ENCODE measurements at regions not wholly inside any gene's neighbourhood (a gene's known extent, or its start where the extent isn't known, plus 50 kb on each side); places are given as distances from the start of the nearest gene placed in this dataset.
A peak's percentile ranks its signal among the peaks of the same experiment; 100 is the strongest.
"Not testable (repeated sequence)": the region's sequence is repeated elsewhere in the genome, so short reads cannot be mapped to it uniquely, and the experiment has no call there.

GRCh38 chr4:9110700-9111099 is 59.5 kb upstream of the FAM90A26 start:
- not testable (repeated sequence) for H3K27ac ChIP-seq

- TF ChIP-seq CTCF (conservative IDR thresholded peaks at IDR 0.05) = peak; percentile 74
- not testable (repeated sequence) for H3K27ac ChIP-seq
Measured at GRCh38 chr4:9103148-9103524, 67.1 kb upstream of the FAM90A26 start.

GRCh38 chr4:9102471-9103147 is 67.6 kb upstream of the FAM90A26 start:
- peak overlapping the region; percentile 43 for H3K27ac ChIP-seq

- not testable (repeated sequence) for H3K27ac ChIP-seq
Measured at GRCh38 chr4:9096330-9096729, 73.9 kb upstream of the FAM90A26 start.

- not testable (repeated sequence) for H3K27ac ChIP-seq
Measured at GRCh38 chr4:9078796-9079195, 91.4 kb upstream of the FAM90A26 start.

GRCh38 chr4:9076974-9077373 is 93.2 kb upstream of the FAM90A26 start:
- not testable (repeated sequence) for H3K27ac ChIP-seq

- not testable (repeated sequence) for H3K27ac ChIP-seq
Measured at GRCh38 chr4:9076486-9076885, 93.7 kb upstream of the FAM90A26 start.

- H3K27ac ChIP-seq = not testable (repeated sequence)
Measured at GRCh38 chr4:9073371-9073770, 96.8 kb upstream of the FAM90A26 start.

GRCh38 chr4:9072521-9073220 is 97.5 kb upstream of the FAM90A26 start:
- not testable (repeated sequence) for H3K27ac ChIP-seq

GRCh38 chr4:9067923-9068322 is 102.3 kb upstream of the FAM90A26 start:
- not testable (repeated sequence) for H3K27ac ChIP-seq

- H3K27ac ChIP-seq = not testable (repeated sequence)
Measured at GRCh38 chr4:9063612-9064011, 106.6 kb upstream of the FAM90A26 start.

GRCh38 chr4:9024866-9025265 is 145.3 kb upstream of the FAM90A26 start:
- H3K27ac ChIP-seq = not testable (repeated sequence)

- not testable (repeated sequence) for H3K27ac ChIP-seq
Measured at GRCh38 chr4:9009792-9010191, 138.2 kb upstream of the HMX1 start.

GRCh38 chr4:9008407-9008806 is 136.8 kb upstream of the HMX1 start:
- not testable (repeated sequence) for H3K27ac ChIP-seq

- H3K27ac ChIP-seq = not testable (repeated sequence)
Measured at GRCh38 chr4:9001153-9001552, 129.5 kb upstream of the HMX1 start.

- peak; percentile 86 for TF ChIP-seq CTCF (conservative IDR thresholded peaks at IDR 0.05)
- not testable (repeated sequence) for H3K27ac ChIP-seq
Measured at GRCh38 chr4:9000505-9001001, 128.9 kb upstream of the HMX1 start.

- H3K27ac ChIP-seq = not testable (repeated sequence)
Measured at GRCh38 chr4:8992981-8993380, 121.3 kb upstream of the HMX1 start.

GRCh38 chr4:8991449-8991848 is 119.8 kb upstream of the HMX1 start:
- not testable (repeated sequence) for H3K27ac ChIP-seq

- not testable (repeated sequence) for H3K27ac ChIP-seq
Measured at GRCh38 chr4:8990341-8990740, 118.7 kb upstream of the HMX1 start.

- H3K27ac ChIP-seq = not testable (repeated sequence)
Measured at GRCh38 chr4:8985786-8986185, 114.1 kb upstream of the HMX1 start.
